ENCODE measurements at regions not wholly inside any gene's neighbourhood (a gene's known extent, or its start where the extent isn't known, plus 50 kb on each side); places are given as distances from the start of the nearest gene placed in this dataset.
A peak's percentile ranks its signal among the peaks of the same experiment; 100 is the strongest.

- DNase-seq: no peak
Observed at GRCh38 chr4:27123123-27123768, 262.6 kb downstream of the STIM2 start.

GRCh38 chr4:27123769-27124124, 263.1 kb downstream of the STIM2 start:
- DNase-seq: no peak

- peak; percentile 12 for DNase-seq
Observed at GRCh38 chr4:27126895-27127294, 266.3 kb downstream of the STIM2 start.

- no peak for DNase-seq
Observed at GRCh38 chr4:27128443-27128842, 267.8 kb downstream of the STIM2 start.

GRCh38 chr4:27129871-27130366, 269.3 kb downstream of the STIM2 start:
- no peak for DNase-seq

- DNase-seq: no peak
Observed at GRCh38 chr4:27132497-27132896, 271.9 kb downstream of the STIM2 start.

- no peak for DNase-seq
Observed at GRCh38 chr4:27140486-27140885, 279.8 kb downstream of the STIM2 start.

- no peak for DNase-seq
Observed at GRCh38 chr4:27141530-27141929, 280.9 kb downstream of the STIM2 start.

- DNase-seq: no peak
Observed at GRCh38 chr4:27142841-27143240, 282.2 kb downstream of the STIM2 start.

- DNase-seq: no peak
Observed at GRCh38 chr4:27145597-27145996, 285.0 kb downstream of the STIM2 start.

GRCh38 chr4:27148211-27148895, 287.7 kb downstream of the STIM2 start:
- no peak for DNase-seq

GRCh38 chr4:27149541-27150212, 289.0 kb downstream of the STIM2 start:
- no peak for DNase-seq

- no peak for DNase-seq
Observed at GRCh38 chr4:27152703-27153102, 292.1 kb downstream of the STIM2 start.

- DNase-seq: peak; percentile 45
Observed at GRCh38 chr4:27154706-27155105, 294.1 kb downstream of the STIM2 start.

- no peak for DNase-seq
Observed at GRCh38 chr4:27161191-27161590, 300.6 kb downstream of the STIM2 start.

GRCh38 chr4:27168783-27169182, 308.1 kb downstream of the STIM2 start:
- no peak for DNase-seq

GRCh38 chr4:27173280-27173679, 312.6 kb downstream of the STIM2 start:
- no peak for DNase-seq

- peak; percentile 62 for DNase-seq
Observed at GRCh38 chr4:27176400-27176799, 315.8 kb downstream of the STIM2 start.

GRCh38 chr4:27176881-27177280, 316.2 kb downstream of the STIM2 start:
- DNase-seq: no peak

GRCh38 chr4:27178061-27178460, 317.4 kb downstream of the STIM2 start:
- no peak for DNase-seq

- no peak for DNase-seq
Observed at GRCh38 chr4:27181693-27182092, 321.1 kb downstream of the STIM2 start.

- no peak for DNase-seq
Observed at GRCh38 chr4:27182211-27182610, 321.6 kb downstream of the STIM2 start.

- no peak for DNase-seq
Observed at GRCh38 chr4:27184508-27185155, 324.0 kb downstream of the STIM2 start.

GRCh38 chr4:27186710-27187109, 326.1 kb downstream of the STIM2 start:
- DNase-seq: no peak
